ENCODE measurements at regions not wholly inside any gene's neighbourhood (a gene's known extent, or its start where the extent isn't known, plus 50 kb on each side); places are given as distances from the start of the nearest gene placed in this dataset.

GRCh38 chr17:70552982-70553334 is 383.6 kb downstream of the KCNJ2 start (continued):
- no peak for TF ChIP-seq ZNF462 (CRISPR knock-in tag; IDR thresholded peaks at IDR 0.05)
- no peak for TF ChIP-seq JUNB (IDR thresholded peaks at IDR 0.05; ENCODE audit: unreplicated experiment)
- no peak for TF ChIP-seq ETS1 (IDR thresholded peaks at IDR 0.05)

GRCh38 chr17:70555723-70556122 is 386.4 kb downstream of the KCNJ2 start:
- Histone ChIP-seq H3K4me2 (no peak overlapping the region), H3K4me1 (ENCODE audit: insufficient read depth) (no peaks in the 10 kb centered on the region), H2AFZ (no peak overlapping the region), H3K9me2 (ENCODE audit: insufficient read depth) (0 out of 2 replicates have a peak, but pooled peaks cover 11% of the 10 kb centered on the region), H4K20me1 (replicated peaks; ENCODE audit: insufficient read depth) (no peaks in the 10 kb centered on the region), H3K27me3 (ENCODE audit: insufficient read depth) (no peaks in the 10 kb centered on the region), H3K4me3 (no peak overlapping the region), H3K27ac (ENCODE audit: low read depth) (no peak overlapping the region), H3K79me2 (replicated peaks; ENCODE audit: insufficient read depth) (no peaks in the 10 kb centered on the region), H3F3A (replicated peaks; ENCODE audit: low read depth) (no peaks in the 10 kb centered on the region), H3K36me3 (ENCODE audit: insufficient read depth) (no peaks in the 10 kb centered on the region)
- Mint-ChIP-seq H3K36me3 (ENCODE audit: low read depth) (no peaks in the 10 kb centered on the region; the same call in 2 of the 3 replicates), H3K4me1 (no peaks in the 10 kb centered on the region), H3K27ac (no peak overlapping the region; the same call in 1 of the 2 replicates), H3K9me3 (peaks cover 1% of the 10 kb centered on the region; the same call in 2 of the 3 replicates), H3K4me3 (no peak overlapping the region), H3K27me3 (ENCODE audit: insufficient read depth, low read depth, poor library complexity) (no peaks in the 10 kb centered on the region)
- ATAC-seq (no peak), DNase-seq (ENCODE audit: low spot score) (no peak)
- no peak for TF ChIP-seq ZNF462 (CRISPR knock-in tag; IDR thresholded peaks at IDR 0.05)
- TF ChIP-seq EZH2 (IDR thresholded peaks at IDR 0.05; ENCODE audit: low read depth, unreplicated experiment): no peak
- TF ChIP-seq JUNB (IDR thresholded peaks at IDR 0.05; ENCODE audit: unreplicated experiment): no peak
- no peak for TF ChIP-seq NANOG (IDR thresholded peaks at IDR 0.05; ENCODE audit: borderline replicate concordance)
- no peak for TF ChIP-seq STAT1 (IDR thresholded peaks at IDR 0.05; ENCODE audit: unreplicated experiment)
- no peak for TF ChIP-seq ZNF331 (CRISPR knock-in tag; IDR thresholded peaks at IDR 0.05; ENCODE audit: low read depth)
- no peak for TF ChIP-seq POLR2AphosphoS5 (IDR thresholded peaks at IDR 0.05; ENCODE audit: low read depth)
- TF ChIP-seq EZH2phosphoT487 (IDR thresholded peaks at IDR 0.05; ENCODE audit: unreplicated experiment): no peak

Data from GM23338 (cell line).